GM12864 (cell line): ENCODE measurements at regions not wholly inside any gene's neighbourhood (a gene's known extent, or its start where the extent isn't known, plus 50 kb on each side); places are given as distances from the start of the nearest gene placed in this dataset.
"Not testable (repeated sequence)": the region's sequence is repeated elsewhere in the genome, so short reads cannot be mapped to it uniquely, and the experiment has no call there.

Experiments used
- DNase-seq: peaks from one replicate; pipeline ENCODE4 v3.0.0-alpha.2; 2011; ENCODE audit warnings: low read depth
- H3K4me3 ChIP-seq: 2 replicates; pipeline ENCODE4 v1.5.1; 2011; ENCODE audit warnings: mild to moderate bottlenecking, low read depth, low read length, control low read depth
- TF ChIP-seq, protein P1 (sequence below): IDR thresholded peaks from 2 replicates; pipeline ENCODE4 v1.5.1; 2011; ENCODE audit warnings: low read depth, mild to moderate bottlenecking, moderate library complexity, low read length, control low read depth, inconsistent platforms; ENCODE audit errors: missing control alignments

DNA sequence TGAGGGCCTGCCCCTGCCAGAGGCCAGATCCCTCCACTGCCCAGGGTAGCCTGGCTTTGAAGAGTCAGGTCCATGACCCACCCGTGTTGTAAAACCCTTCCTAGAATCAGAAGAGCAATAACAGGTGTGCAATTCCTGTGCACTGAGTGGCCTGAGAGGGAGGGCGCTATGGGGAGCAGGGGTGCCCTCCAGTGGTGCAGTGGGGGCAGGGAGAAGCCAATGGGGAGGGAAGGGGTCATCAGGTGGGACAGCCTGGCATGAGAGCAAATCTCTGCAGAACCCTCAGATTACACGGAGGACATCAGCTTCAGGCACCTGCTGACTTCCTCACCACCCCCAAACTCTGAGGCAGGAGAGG is 72.9 kb upstream of the ZNF469 start:
- TF ChIP-seq, protein P1, sequence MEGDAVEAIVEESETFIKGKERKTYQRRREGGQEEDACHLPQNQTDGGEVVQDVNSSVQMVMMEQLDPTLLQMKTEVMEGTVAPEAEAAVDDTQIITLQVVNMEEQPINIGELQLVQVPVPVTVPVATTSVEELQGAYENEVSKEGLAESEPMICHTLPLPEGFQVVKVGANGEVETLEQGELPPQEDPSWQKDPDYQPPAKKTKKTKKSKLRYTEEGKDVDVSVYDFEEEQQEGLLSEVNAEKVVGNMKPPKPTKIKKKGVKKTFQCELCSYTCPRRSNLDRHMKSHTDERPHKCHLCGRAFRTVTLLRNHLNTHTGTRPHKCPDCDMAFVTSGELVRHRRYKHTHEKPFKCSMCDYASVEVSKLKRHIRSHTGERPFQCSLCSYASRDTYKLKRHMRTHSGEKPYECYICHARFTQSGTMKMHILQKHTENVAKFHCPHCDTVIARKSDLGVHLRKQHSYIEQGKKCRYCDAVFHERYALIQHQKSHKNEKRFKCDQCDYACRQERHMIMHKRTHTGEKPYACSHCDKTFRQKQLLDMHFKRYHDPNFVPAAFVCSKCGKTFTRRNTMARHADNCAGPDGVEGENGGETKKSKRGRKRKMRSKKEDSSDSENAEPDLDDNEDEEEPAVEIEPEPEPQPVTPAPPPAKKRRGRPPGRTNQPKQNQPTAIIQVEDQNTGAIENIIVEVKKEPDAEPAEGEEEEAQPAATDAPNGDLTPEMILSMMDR, result peak; percentile 12
- H3K4me3 ChIP-seq, result no peak overlapping the region
- no peak for DNase-seq

DNA sequence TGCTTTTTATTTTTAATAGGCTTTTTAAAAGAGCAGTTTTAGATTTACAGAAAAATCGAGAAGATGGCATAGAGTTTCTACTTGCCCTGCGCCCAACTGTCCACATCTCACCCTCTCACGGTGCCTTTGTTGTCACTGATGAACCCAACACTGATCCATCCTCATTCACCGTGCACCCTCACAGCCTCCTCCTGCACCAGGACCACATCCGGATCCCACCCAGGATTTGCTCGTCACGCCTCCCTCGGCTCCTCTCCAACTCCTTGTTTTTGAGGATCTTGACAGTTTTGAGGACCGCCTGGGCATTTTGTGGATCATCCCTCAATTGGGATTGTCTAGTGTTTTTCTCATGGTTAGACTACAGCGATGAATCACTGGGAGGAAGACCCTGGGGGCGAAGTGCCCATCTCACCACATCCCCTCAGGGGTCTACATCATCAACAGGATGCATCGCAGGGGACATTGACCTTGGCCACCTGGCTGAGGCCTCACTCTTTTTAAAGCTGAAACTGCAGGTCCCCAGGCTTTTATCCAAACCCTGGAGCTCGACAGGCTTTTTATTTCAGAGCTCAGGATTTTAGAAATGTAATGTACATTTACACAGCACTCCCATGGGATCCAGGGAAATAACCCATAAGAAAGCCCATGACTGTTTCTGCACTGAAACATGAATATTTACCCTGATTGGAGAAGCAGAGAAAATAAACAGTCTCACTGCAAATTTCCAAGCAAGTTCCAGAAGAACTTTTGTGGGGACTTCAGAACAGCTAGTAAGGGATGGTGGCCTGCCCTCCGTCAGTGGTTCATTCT is 71.8 kb upstream of the ZNF469 start:
- no peak for DNase-seq
- H3K4me3 ChIP-seq, result no peak overlapping the region
- TF ChIP-seq, protein P1, result no peak

DNA sequence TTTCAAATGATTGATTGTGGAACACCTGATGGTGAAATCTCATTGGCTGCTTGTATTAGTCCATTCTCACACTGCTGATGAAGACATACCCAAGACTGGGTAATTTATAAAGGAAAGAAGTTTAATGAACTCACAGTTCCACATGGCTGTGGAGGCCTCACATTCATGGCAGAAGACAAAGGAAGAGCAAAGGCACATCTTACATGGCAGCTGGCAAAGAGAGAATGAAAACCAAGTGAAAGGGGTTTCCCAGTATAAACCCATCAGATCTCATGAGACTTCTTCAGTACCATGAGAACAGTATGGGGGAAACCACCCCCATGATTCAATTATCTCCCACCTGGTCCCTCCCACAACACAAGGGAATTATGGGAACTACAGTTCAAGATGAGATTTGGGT is 70.9 kb upstream of the ZNF469 start:
- not testable (repeated sequence) for H3K4me3 ChIP-seq, DNase-seq

DNA sequence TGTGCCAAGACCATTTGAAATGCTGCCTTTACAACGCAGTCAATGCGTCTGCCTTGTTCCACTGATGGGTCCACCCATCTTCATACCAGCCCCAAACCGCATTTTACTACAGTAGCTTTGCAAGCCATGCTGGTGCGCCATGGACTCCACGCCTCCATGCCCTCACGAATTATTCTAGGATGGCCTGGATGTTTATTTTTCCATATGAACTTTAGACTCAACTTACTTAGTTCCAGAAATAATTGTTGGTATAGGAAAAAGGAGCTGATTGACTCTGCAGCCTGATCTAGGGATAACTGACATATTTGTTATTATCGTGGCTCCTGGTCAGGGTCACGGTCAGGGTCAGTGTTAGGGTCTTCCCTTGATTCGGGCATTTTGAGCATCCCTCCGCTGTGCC is 70.0 kb upstream of the ZNF469 start:
- no peak for DNase-seq
- TF ChIP-seq, protein P1, result no peak
- H3K4me3 ChIP-seq, result no peak overlapping the region

DNA sequence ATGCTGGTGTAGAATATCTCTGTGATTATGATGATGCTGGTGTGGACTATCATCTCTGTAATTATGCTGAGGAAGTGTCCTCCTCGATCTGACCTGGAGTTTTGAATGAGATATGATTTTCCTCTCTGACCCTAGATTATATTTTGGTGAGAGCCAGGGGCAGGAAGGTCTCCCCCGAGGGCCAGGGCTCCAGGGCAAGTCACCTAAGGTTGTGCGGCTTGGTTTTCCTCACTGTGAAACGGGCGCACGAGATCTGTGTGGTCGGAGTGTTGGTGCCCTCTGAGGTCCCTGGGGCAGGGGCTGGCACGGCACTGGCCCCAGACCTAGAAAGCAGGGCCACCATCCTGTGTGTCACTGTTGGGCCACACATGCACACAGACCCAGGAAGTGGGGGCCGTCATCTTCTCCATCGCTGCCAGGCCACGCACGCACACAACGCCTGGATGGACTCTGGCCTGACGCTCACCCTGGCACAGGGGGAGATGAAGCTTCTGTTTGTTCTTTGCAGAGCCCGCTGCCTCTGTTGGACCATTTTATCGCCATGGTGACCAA is 67.7 kb upstream of the ZNF469 start:
- DNase-seq, result no peak
- TF ChIP-seq, protein P1, result no peak
- H3K4me3 ChIP-seq, result no peak overlapping the region

DNA sequence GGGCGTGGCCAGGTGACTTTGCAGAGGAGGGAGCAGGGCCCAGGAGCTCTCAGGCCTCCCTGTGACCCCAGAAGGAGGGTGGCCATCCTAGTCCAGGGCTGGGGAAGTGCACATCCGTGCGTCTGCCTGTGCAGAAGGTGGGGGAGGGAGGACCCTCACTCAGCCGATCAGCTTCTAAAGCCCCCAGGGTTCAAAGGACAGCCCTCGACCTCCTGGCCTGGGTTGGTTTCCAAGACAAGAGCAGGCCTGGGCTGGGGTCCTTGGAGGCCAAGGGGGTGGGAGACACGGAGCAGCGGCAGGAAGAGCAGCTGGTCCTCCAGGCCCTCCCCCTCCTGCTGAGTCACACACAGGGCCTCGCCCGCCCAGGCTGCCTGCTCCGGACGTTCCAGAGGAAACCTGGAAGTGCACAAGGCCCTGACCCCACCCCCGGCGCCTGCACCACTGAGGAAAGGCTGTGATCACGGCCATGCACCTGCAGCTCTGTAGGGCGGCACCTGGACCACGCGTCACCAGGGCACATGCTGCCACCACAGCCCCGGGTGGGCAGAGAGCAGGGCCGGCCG is 67.1 kb upstream of the ZNF469 start:
- no peak for DNase-seq

DNA sequence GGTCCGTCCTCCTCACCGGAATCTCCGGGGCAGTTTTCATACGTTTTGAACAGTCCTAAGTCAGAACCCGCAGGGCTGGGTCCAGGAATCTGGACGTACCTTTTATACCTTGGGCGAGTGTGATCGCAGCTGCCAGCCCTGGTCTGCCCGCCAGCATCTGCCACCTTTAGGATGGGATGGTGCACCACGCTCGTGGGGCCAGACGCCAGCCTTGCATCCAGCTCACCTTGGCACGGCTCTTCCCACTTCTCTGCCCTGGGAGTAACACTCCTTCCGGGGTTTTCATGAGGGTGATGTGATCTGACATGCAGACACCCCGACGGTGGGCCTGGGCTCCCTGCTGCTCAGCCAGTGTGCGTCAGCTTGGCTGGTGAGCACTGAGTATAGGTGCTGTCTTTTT is 66.6 kb upstream of the ZNF469 start:
- no peak for DNase-seq
- TF ChIP-seq, protein P1, result no peak
- no peak overlapping the region for H3K4me3 ChIP-seq

More for the DNA sequence above, 67.1 kb upstream of the ZNF469 start:
- H3K4me3 ChIP-seq, result no peak overlapping the region
- TF ChIP-seq, protein P1, result no peak
